SK-N-SH treated with all-trans-retinoic acid at 6 μM for 48 hours (cell line): ENCODE measurements at regions not wholly inside any gene's neighbourhood (a gene's known extent, or its start where the extent isn't known, plus 50 kb on each side); places are given as distances from the start of the nearest gene placed in this dataset.

Experiments
- ARNTL ChIP-seq: fragments of 450-650 bp; formaldehyde crosslinking; IDR thresholded peaks from 2 replicates; pipeline ENCODE4 v1.5.0; 2020; ENCODE audit warnings: low read depth, mild to moderate bottlenecking, moderate library complexity, borderline replicate concordance
- BACH2 ChIP-seq: fragments of 250-450 bp; sonication (Bioruptor Pico); IDR thresholded peaks from 2 replicates; pipeline ENCODE4 v1.9.0; 2021; ENCODE audit warnings: mild to moderate bottlenecking, borderline replicate concordance
- CREB5 ChIP-seq: fragments of 250-450 bp; sonication (Bioruptor Pico); IDR thresholded peaks from 2 replicates; pipeline ENCODE4 v1.5.1; 2020; ENCODE audit warnings: low read depth, mild to moderate bottlenecking, moderate library complexity
- CSDC2 ChIP-seq: fragments of 250-450 bp; sonication (Bioruptor Pico); IDR thresholded peaks from 2 replicates; pipeline ENCODE4 v1.5.0; 2020; ENCODE audit warnings: mild to moderate bottlenecking, moderate library complexity
- ESRRG ChIP-seq: fragments of 250-450 bp; sonication (Bioruptor Pico); IDR thresholded peaks from 2 replicates; pipeline ENCODE4 v1.6.1; 2021; ENCODE audit warnings: mild to moderate bottlenecking
- ISL1 ChIP-seq: fragments of 250-450 bp; sonication (Bioruptor Pico); IDR thresholded peaks from 2 replicates; pipeline ENCODE4 v2.1.2; 2022; ENCODE audit warnings: mild to moderate bottlenecking, moderate library complexity
- OSR1 ChIP-seq: fragments of 250-450 bp; sonication (Bioruptor Pico); IDR thresholded peaks from 2 replicates; pipeline ENCODE4 v1.8.0; 2022; ENCODE audit warnings: moderate library complexity, mild to moderate bottlenecking, inconsistent platforms
- PATZ1 ChIP-seq: fragments of 250-450 bp; sonication (Bioruptor Pico); IDR thresholded peaks from 2 replicates; pipeline ENCODE4 v1.8.0; 2020; ENCODE audit warnings: mild to moderate bottlenecking, moderate library complexity, borderline replicate concordance
- RARB ChIP-seq: fragments of 250-450 bp; sonication (Bioruptor Pico); IDR thresholded peaks from 2 replicates; pipeline ENCODE4 v1.8.0; 2021; ENCODE audit warnings: mild to moderate bottlenecking, moderate library complexity
- TCF4 ChIP-seq: fragments of 250-450 bp; sonication (Bioruptor Pico); IDR thresholded peaks from 2 replicates; pipeline ENCODE4 v1.8.0; 2021; ENCODE audit warnings: mild to moderate bottlenecking, moderate library complexity, borderline replicate concordance
- ZC3H10 ChIP-seq: fragments of 250-450 bp; sonication (Bioruptor Pico); IDR thresholded peaks from 2 replicates; pipeline ENCODE4 v1.5.1; 2021; ENCODE audit warnings: mild to moderate bottlenecking, moderate library complexity
- ZFP3 ChIP-seq: fragments of 250-450 bp; sonication (Bioruptor Pico); IDR thresholded peaks from 2 replicates; pipeline ENCODE4 v1.5.0; 2020; ENCODE audit warnings: mild to moderate bottlenecking, moderate library complexity
- ZFP30 ChIP-seq: fragments of 450-650 bp; formaldehyde crosslinking; IDR thresholded peaks from 2 replicates; pipeline ENCODE4 v1.5.0; 2022; ENCODE audit warnings: mild to moderate bottlenecking, moderate library complexity
- ZNF70 ChIP-seq: fragments of 450-650 bp; formaldehyde crosslinking; IDR thresholded peaks from 2 replicates; pipeline ENCODE4 v1.5.0; 2020; ENCODE audit warnings: mild to moderate bottlenecking, moderate library complexity

GRCh38 chr20:39213476-39214145 lies 251.5 kb downstream of the DHX35 start:
- TF ChIP-seq ARNTL (CRISPR knock-in tag) (no peak), ZC3H10 (no peak), OSR1 (CRISPR knock-in tag) (no peak), PATZ1 (CRISPR knock-in tag) (no peak), CSDC2 (CRISPR knock-in tag) (no peak), ZFP30 (CRISPR knock-in tag) (no peak), BACH2 (CRISPR knock-in tag) (no peak), ESRRG (CRISPR knock-in tag) (no peak), ZFP3 (CRISPR knock-in tag) (no peak), ISL1 (CRISPR knock-in tag) (no peak), RARB (no peak), TCF4 (CRISPR knock-in tag) (no peak), ZNF70 (CRISPR knock-in tag) (no peak), CREB5 (no peak)
